GM19372 (cell line): ENCODE measurements at regions not wholly inside any gene's neighbourhood (a gene's known extent, or its start where the extent isn't known, plus 50 kb on each side); places are given as distances from the start of the nearest gene placed in this dataset.

Source experiments
- ATAC-seq: cut with Tn5 transposase; IDR thresholded peaks from one replicate; pipeline ENCODE4 v1.9.1; 2021; ENCODE audit warnings: mild to moderate bottlenecking, low read depth, moderate library complexity; ENCODE audit not compliant: unreplicated experiment

DNA sequence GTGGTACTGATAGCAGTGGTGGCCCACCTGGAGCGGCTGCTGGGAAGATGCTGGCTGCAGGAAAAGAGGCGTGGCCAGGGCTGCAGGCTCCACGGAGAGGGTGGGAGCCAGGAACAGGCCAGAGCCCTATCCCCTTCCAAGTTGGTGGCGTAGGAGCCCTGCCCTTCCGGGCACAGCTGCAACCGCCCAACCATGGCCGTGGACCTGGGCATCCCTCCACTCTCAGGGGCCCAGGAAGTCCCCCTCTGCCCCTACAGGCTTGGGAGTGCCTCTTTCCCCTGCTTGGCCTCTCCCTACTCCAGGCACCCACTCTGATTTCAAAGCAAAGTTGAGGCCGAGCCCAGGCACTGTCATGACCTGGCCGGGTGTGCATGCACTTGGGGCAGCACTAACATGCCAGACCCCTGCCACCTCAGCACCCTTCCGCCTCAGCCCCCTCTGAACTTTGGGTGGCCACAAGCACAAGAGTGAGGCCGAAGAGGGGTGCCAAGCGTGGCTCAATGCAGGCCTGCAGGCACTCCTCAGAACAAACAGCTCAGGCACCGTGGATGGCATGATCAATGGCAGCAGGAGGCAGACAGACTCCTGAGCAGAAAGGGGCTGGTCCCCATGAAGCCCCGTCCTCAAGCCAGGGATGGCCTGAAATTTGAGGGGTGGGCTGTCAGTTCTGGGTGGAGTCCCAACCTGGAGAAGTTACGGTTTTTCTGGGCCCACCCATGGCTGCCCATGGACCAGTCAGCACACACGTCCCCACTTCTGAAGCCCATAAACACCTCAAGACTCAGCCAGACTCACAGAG, 164.9 kb upstream of the PRNP start:
- ATAC-seq: no peak

- no peak for ATAC-seq
Observed at GRCh38 chr20:4519534-4519933, 166.7 kb upstream of the PRNP start.

GRCh38 chr20:4516876-4517275, 169.4 kb upstream of the PRNP start:
- ATAC-seq: no peak

GRCh38 chr20:4513720-4514119, 172.5 kb upstream of the PRNP start:
- ATAC-seq: no peak

DNA sequence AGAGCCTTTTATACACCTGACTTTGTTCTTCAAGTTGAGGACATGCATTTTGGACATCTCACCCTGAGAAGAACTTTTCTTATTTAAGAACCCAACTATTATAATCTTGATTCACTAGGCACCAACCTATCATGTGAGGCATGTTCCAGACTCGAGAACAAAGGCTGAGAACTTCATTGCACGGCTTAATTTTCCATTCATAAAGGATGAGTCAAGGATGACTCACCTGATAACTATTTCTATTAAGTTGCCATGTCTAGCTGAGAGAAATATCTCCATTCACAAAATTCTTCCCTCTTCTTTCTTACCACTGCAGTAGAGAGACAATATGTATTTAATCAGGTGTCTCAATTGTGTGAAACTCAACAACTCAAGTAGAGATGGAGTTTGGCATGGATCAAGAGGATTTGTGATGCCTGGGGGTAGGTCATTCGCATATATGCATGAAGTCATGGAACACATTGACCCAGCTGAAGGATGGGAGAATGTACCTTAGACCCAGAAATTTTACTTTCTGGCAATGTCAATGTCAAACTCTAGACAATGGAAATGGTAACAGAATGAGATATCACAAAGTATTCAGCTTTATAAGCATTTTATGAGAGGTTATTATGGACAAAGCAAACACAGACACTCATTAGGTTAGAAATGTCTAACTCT, 173.2 kb upstream of the PRNP start:
- ATAC-seq: no peak

DNA sequence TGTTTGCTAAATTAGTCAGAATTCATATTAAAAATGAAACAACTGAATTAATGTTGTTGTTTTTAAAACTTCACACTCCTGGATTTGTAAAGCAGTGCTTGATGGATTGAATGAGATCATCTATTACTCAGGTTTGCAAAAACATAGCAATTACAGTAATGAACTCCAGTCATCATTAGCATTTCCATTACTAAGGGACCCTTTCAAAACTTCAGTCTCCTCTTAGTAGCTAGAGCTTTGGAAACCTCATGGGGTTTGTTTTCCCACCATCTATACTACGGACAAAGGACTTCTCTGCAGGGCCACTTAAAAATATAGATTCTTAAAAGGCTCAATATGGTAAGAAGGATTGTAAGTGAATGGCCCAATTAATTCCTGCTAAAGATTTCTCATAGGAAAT, 174.5 kb upstream of the PRNP start:
- ATAC-seq: no peak

DNA sequence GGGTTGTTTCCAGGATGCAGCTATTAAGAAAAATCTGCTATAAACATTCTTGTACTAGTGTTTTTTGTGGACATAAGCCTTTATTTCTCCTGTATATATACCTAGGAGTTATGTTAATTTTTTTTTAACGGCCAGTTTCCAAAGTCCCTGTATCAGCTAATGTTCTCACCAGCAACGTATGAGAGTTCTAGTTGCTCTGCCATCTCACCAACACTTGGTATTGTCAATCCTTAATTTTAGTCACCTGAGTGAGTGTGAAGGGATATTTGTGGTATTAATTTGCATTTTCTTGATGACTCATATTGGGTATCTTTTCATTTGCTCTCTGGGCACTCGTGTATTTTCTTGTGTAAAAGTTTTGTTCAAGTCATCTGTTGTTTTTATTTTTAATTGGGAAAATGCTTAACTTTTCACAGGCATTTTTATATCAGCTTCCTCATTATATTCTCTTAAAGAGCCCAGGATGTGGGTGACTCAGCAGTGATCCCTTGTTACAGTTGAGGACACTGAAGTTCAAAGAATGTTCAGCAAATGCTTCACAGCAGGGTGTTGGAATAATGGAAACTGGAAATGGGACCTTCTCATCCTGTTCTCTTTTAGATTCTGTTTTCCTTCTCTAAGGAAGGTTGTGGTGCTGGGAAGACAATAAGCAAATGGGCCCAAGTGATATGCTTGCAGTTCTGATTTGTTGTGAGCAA, 176.3 kb upstream of the PRNP start:
- ATAC-seq: no peak

DNA sequence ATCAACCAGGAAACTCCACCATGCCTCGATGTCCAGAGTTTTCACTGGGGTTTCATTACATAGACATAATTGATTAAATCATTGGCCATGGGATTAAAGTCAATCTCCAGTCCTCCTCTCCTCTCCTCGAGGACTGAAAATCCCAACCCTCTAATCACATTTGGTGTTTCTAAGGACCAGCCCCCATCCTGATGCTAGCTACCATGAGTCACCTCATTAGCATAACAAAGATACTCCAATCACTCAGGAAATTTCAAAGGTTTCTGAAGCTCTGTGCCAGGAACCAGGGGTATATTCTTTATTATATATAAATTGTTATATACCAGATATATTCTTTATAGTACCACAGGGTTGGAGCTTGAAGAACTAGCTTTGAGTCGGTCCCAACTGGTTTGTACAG, 177.5 kb upstream of the PRNP start:
- no peak for ATAC-seq

DNA sequence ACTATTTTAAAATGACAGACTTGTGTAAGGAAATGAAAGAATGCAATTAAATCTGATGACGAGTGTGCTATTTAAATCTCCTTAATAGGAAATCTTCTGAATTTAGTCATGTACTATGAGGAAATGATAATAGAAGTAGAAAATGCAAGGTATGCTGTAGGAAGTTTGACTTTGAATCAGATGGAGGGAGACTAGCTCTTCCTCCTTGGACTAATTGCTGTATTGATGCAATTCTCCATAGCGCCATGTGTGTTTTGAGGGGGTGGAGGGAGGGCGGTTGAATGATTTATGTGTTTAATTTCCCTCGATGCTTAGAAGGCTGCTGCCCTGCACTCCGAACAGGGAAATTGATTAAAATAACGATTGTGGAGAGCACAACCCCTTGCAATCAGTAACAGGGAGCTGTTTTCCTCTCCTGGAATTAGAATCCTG, 179.0 kb upstream of the PRNP start:
- no peak for ATAC-seq

- ATAC-seq: no peak
Observed at GRCh38 chr20:4504814-4505213, 181.4 kb upstream of the PRNP start.

DNA sequence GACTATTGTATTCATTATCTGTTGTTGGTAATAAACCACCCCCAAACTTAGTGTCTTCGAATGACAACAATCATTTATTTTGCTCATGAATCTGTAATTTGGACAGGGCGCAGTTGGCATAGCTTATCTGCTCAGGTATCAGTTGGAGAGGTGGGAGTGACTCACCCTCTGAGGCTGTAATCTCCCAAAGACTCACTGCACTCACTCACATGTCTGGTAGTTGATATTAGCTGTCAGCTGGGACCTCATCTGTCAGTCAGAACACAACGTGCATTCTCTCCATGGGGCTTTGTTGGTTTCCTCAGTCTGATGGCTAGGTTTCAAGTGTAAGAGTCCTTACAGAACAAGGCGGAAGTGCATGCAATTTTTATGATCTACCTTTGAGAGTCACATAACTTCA, 183.5 kb upstream of the PRNP start:
- ATAC-seq: no peak

DNA sequence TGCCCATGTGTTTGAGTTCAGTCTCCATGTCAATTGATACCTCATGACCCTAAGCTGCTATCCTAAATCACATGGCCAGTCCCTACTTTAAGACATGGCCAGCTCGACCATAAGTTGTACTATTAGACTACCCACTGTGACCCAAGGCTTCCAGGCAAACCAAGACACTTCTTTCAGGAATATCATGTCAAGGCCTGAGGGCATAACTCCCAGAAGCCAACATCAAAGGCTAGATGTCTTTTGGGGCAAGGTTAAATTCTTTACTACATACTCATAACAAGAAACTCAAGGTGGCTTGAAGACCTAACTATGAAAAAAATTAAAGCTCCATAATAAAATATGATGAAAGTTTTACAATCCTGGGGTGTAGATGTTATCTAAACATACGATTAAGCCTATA, 192.9 kb upstream of the PRNP start:
- no peak for ATAC-seq

DNA sequence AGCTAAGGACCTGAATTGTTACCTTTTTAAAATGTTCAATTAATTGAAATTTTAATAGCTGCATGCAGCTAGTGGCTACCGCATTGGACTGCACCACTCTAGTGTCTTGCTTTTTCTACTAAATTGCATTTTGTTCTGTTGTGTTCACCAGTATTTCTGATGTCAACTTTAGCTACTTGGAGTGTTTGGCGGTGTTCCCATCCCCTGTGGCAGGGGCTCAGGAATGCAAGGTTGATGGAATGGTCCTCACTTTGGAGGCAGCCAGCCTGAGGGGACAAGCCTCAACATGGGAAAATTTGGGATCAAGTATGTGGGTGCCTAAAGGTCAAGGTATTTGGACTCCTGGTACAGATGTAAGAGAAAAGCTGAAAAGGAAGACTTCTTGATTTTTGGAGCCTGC, 194.6 kb upstream of the PRNP start:
- ATAC-seq: no peak

GRCh38 chr20:4490606-4491280, 195.5 kb upstream of the PRNP start:
- ATAC-seq: no peak

DNA sequence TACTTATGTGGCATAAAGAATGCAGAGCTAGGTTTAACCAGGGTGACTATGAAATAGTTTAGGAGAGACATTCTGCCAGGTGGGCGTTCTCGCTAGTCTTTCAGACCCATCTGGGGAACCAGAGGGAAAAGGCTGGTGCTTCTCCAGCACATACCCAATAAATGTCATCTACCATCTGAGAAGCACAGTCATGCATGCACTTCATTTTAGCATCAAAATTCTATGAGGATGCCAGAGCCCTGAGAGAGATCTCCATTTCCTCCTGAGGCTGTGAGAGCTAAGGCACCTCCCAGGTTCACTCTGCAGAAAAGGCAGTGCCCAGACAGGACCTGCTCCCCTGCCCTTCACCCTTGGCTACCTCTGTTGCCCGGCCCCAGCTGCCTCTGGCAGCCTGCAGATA, 196.2 kb upstream of the PRNP start:
- no peak for ATAC-seq

- no peak for ATAC-seq
Observed at GRCh38 chr20:4488407-4489339, 197.6 kb upstream of the PRNP start.

- ATAC-seq: no peak
Observed at GRCh38 chr20:4484379-4484997, 201.8 kb upstream of the PRNP start.

GRCh38 chr20:4483961-4484360, 202.3 kb upstream of the PRNP start:
- no peak for ATAC-seq

GRCh38 chr20:4483486-4483885, 202.8 kb upstream of the PRNP start:
- no peak for ATAC-seq

- ATAC-seq: no peak
Observed at GRCh38 chr20:4480104-4480503, 206.2 kb upstream of the PRNP start.
